Heart right ventricle (tissue), 16 donors: ENCODE measurements at regions not wholly inside any gene's neighbourhood (a gene's known extent, or its start where the extent isn't known, plus 50 kb on each side); places are given as distances from the start of the nearest gene placed in this dataset.

Source experiments
- ATAC-seq, 8 donors: fragments of 200-7000 bp; cut with Tn5 transposase; one replicate each; pipeline ENCODE4 v1.9.1; 2020; ENCODE audit warnings: mild to moderate bottlenecking in 8 of 8, moderate library complexity in 8 of 8, moderate number of reproducible peaks in 1 of 8
- DNase-seq, 2 donors: peaks; one replicate each; pipeline ENCODE4 v3.0.0-alpha.2; 2020
- H3K27ac ChIP-seq, 10 donors: fragments of 200-600 bp; sonication (generic) in 2 of 10; one replicate each; pipeline versions ENCODE4 v1.5.0 to v1.8.0; 2020 to 2022; ENCODE audit warnings: mild to moderate bottlenecking in 3 of 10
- H3K27me3 ChIP-seq, 7 donors: fragments of 200-600 bp; one replicate each; pipeline ENCODE4 v1.8.0; 2021 to 2022; ENCODE audit warnings: mild to moderate bottlenecking in 2 of 7
- H3K36me3 ChIP-seq, 9 donors: fragments of 200-600 bp; sonication (generic) in 1 of 9; one replicate each; pipeline versions ENCODE4 v1.5.0 to v1.8.0; 2020 to 2022; ENCODE audit warnings: mild to moderate bottlenecking in 2 of 9
- H3K4me1 ChIP-seq, 9 donors: fragments of 200-600 bp; sonication (generic) in 1 of 9; one replicate each; pipeline versions ENCODE4 v1.5.0 to v1.8.0; 2020 to 2022; ENCODE audit warnings: mild to moderate bottlenecking in 4 of 9
- H3K4me3 ChIP-seq, 10 donors: fragments of 200-600 bp; sonication (generic) in 2 of 10; one replicate each; pipeline versions ENCODE4 v1.5.0 to v1.8.0; 2020 to 2022; ENCODE audit warnings: mild to moderate bottlenecking in 7 of 10, moderate library complexity in 2 of 10
- H3K9me3 ChIP-seq, 11 donors: fragments of 200-600 bp in 10 of 11; sonication (generic) in 2 of 11; one replicate each; pipeline versions ENCODE4 v1.5.0 to v1.8.0; 2013 to 2022; ENCODE audit warnings: mild to moderate bottlenecking in 2 of 11, control low read depth in 1 of 11, moderate library complexity in 1 of 11
- CTCF ChIP-seq, 9 donors: fragments of 200-600 bp; sonication (generic) in 2 of 9; IDR thresholded peaks; one replicate each; pipeline versions ENCODE4 v1.5.0 to v1.8.0; 2021 to 2022; ENCODE audit warnings: antibody characterized with exemption in 9 of 9, mild to moderate bottlenecking in 5 of 9, moderate library complexity in 1 of 9
- WGBS, 2 donors: extraction: QIAGEN DNeasy Blood & Tissue Kit; methylation state at CpG; one replicate each; pipeline ENCODE4 v1.1.7; 2013; ENCODE audit warnings: inconsistent platforms in 1 of 2; 5-methylcytosine and 5-hydroxymethylcytosine counted together
- intact Hi-C, 10 donors: fragments of 100-400 bp; cut with DNase I; formaldehyde crosslinking; loops; one replicate each; pipeline versions ENCODE4 v1.11.1 to v1.14.2; 2022
- donor health status: Arrhythmogenic right ventricular cardiomyopathy.
- donor health status: ischemic (EF 13 %, LVEDD 7.1; RV severe dilation, severe dysfunction).
- donor health status: healthy with polysubstance abuse.
- donor health status: DM: no; HTN: yes; CAD: no.
- donor health status: DM: no; HTN: no; CAD: no.
- donor health status: ischemic (EF 25% LVEDD 6.9; RV normal size, moderate dysfunction).
- donor health status: ischemic (EF 25% LVEDD 5.7; RV mildly dilated, moderate dysfunction).
- donor health status: healthy.
- donor health status: DM: yes; HTN: yes; CAD: no.
- donor health status: Ischemic cardiomyopathy.
- donor health status: ischemic (EF 35%, LVEDD 5.7; RV mildly dilated, moderate dysfunction).
- donor health status: nonischemic (EF 11% LVEDD 7.7; RV severe dilation, severe dysfunction).
- donor health status: DM: yes; HTN: yes; CAD: no.
- donor health status: PGD.
- donor health status: ischemic (EF 29% LVEDD 5.4; RV normal size, mild dysfunction).
- donor health status: nonischemic (EF 23%, LVEDD 6.1; RV moderate dilation, normal function).

DNA sequence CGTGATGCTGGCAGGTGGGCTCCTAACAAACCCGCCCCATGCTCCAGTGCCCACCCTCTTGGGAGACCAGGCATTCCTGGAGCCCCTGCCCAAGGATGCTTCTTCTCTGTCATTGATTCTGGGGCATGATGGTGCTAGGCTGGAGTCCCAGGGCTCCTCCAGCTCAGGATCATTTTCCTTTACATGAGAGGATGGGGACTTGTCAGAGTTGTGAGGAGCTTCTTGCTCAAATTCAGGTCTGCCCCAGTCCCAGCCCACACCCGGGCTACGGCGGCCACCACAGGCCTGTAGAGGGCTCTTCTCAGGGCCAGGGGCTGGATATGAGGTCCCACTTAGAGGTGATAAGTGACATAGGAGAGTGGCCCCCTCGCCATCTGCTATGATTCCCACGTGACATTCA is 141.1 kb upstream of the COPS8 start:
- H3K4me1 ChIP-seq = peaks cover 0 to 11% (median 0%) of the 10 kb centered on the region in 9 donors
- ATAC-seq = no peak
- no peak overlapping the region for H3K27ac ChIP-seq
- WGBS, 2 donors = 93 to 94% methylated on average over 7 of the region's 7 CpGs
- H3K4me3 ChIP-seq = no peak overlapping the region
- no peak for DNase-seq
- peaks cover 0 to 4% (median 0%) of the 10 kb centered on the region in 7 donors for H3K27me3 ChIP-seq
- no peaks in the 10 kb centered on the region for H3K9me3 ChIP-seq
- H3K36me3 ChIP-seq = no peaks in the 10 kb centered on the region
- intact Hi-C loops = no loop called here
- TF ChIP-seq CTCF (IDR thresholded peaks at IDR 0.05) = no peak

GRCh38 chr2:236945431-236946016 is 140.2 kb upstream of the COPS8 start:
- 77 to 81% methylated on average over 6 of the region's 6 CpGs for WGBS, 2 donors
- ATAC-seq = peak in 2 of 8 donors; percentile 41 to 42
- H3K36me3 ChIP-seq = no peaks in the 10 kb centered on the region

GRCh38 chr2:236946871-236947270 is 138.8 kb upstream of the COPS8 start:
- ATAC-seq (peak in 6 of 8 donors; percentile 61 to 77 (median 69)), DNase-seq (no peak)
- Histone ChIP-seq H3K36me3 (no peaks in the 10 kb centered on the region), H3K27me3 (no peaks in the 10 kb centered on the region), H3K4me1 (peaks cover 0 to 11% (median 0%) of the 10 kb centered on the region in 9 donors), H3K9me3 (peaks cover 0 to 5% (median 0%) of the 10 kb centered on the region in 11 donors), H3K4me3 (no peak overlapping the region), H3K27ac (no peak overlapping the region)
- intact Hi-C loops = no loop called here
- no peak for TF ChIP-seq CTCF (IDR thresholded peaks at IDR 0.05)
- WGBS, 2 donors = 44 to 47% methylated on average over 4 of the region's 4 CpGs

More at GRCh38 chr2:236945431-236946016, 140.2 kb upstream of the COPS8 start:
- peaks cover 0 to 2% (median 0%) of the 10 kb centered on the region in 7 donors for H3K27me3 ChIP-seq
- no peak overlapping the region for H3K27ac ChIP-seq
- no peaks in the 10 kb centered on the region for H3K9me3 ChIP-seq
- no peak overlapping the region for H3K4me3 ChIP-seq
- no peak for TF ChIP-seq CTCF (IDR thresholded peaks at IDR 0.05)
- no peak for DNase-seq
- intact Hi-C loops = no loop called here
- peaks cover 0 to 11% (median 0%) of the 10 kb centered on the region in 9 donors for H3K4me1 ChIP-seq

- Histone ChIP-seq H3K36me3 (no peaks in the 10 kb centered on the region), H3K27me3 (no peaks in the 10 kb centered on the region), H3K4me3 (no peak overlapping the region), H3K9me3 (peaks cover 0 to 7% (median 0%) of the 10 kb centered on the region in 11 donors), H3K4me1 (peaks cover 0 to 11% (median 0%) of the 10 kb centered on the region in 9 donors), H3K27ac (no peak overlapping the region)
- DNase-seq (no peak), ATAC-seq (no peak)
- WGBS, 2 donors = 77 to 83% methylated on average over 3 of the region's 3 CpGs
- intact Hi-C loops = no loop called here
- TF ChIP-seq CTCF (IDR thresholded peaks at IDR 0.05) = no peak
Measured at GRCh38 chr2:236947294-236947693, 138.4 kb upstream of the COPS8 start.
